ENCODE measurements at regions not wholly inside any gene's neighbourhood (a gene's known extent, or its start where the extent isn't known, plus 50 kb on each side); places are given as distances from the start of the nearest gene placed in this dataset.

DNA sequence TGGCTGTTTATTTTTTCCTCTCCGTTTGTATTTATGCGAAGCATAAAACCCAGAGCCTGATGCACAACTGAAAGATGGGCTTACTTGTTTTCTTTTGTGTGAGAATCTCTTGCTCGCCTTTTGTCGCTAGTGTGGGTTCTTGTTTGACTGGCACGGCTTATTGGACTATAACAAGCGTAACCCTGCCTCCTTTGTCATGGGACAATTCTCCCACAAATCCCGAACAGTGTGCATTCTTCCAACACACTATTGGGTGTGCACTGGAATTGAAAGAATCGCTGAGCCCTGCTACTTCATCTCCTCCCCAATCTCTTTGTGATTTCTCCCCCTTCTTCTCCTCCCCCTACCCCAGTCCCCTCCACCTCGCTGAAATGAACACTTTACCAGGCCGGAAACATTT lies 110.8 kb downstream of the ZIC5 start:
- DNase-seq (ENCODE audit: insufficient read length, low spot score) (no peak), FAIRE-seq (no peak)
- no peak for TF ChIP-seq POLR2A (IDR thresholded peaks at IDR 0.05; ENCODE audit: low read depth, low read length)

DNA sequence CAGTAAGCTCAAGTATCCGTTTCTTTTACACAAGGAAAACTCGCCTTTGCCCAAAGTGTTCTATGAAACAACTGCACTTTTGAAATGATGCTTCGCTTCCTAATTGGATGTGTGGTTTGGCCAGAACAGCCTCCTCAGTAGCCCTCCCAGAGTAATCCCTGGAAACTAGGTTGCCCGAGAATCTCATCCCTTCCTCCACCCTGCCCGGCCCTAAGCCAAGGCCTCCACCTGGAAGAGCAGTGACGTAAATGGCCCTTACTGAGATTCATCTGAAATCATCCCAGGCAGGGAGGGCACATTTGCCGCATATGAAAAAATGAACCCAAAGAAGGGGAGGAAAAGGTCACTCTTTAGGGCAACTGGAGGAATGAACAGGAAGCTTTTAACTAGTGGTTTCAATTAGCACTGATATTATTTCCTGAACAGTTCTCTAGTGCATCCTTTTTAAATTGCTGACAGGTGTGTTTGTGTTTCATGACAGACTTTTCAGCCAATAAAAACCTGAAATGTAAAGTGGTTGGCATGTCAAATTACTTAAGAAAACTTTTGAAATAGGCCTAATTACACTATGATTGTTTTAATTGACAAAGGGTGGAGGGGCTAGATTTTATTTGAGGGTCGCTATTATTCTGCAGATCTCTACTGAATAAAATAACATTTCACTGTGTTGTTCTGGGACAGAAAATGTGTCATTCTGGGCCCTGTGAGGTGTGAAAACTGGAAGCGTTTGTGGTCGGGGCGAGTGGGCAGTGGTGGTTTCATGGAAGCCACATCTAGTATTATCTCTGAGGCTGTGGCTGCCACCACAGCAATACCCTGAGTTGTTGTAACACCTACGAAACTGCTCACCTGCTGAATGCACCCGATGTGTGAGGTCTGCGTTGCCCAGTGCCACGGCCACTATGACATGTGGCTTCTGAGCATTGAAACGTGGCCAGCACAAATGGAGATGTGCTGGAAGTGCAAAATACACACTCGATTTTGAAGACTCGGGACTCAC lies 112.1 kb downstream of the ZIC5 start:
- DNase-seq (ENCODE audit: insufficient read length, low spot score) (no peak), FAIRE-seq (no peak)
- no peak for TF ChIP-seq POLR2A (IDR thresholded peaks at IDR 0.05; ENCODE audit: low read depth, low read length)

DNA sequence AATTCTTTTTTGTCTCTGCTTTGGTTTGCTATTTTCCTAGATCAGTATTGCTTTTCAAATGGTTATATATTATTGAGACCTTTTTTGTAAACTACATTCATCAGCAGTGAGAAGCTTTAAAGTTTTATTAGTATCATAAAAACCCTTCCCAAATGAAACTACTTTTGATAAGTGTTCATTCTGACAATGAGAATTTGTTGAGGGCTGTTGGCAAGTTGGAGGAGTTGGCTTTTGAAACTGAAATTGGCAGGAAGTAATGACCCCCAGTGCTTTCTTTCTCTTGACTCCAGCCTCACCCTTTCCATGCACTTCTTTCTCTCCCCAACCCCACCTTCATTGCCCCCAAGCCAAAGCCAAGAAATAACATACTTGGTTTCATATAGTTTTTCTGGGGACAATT lies 113.8 kb downstream of the ZIC5 start:
- FAIRE-seq (no peak), DNase-seq (ENCODE audit: insufficient read length, low spot score) (no peak)
- TF ChIP-seq POLR2A (IDR thresholded peaks at IDR 0.05; ENCODE audit: low read depth, low read length) = no peak

DNA sequence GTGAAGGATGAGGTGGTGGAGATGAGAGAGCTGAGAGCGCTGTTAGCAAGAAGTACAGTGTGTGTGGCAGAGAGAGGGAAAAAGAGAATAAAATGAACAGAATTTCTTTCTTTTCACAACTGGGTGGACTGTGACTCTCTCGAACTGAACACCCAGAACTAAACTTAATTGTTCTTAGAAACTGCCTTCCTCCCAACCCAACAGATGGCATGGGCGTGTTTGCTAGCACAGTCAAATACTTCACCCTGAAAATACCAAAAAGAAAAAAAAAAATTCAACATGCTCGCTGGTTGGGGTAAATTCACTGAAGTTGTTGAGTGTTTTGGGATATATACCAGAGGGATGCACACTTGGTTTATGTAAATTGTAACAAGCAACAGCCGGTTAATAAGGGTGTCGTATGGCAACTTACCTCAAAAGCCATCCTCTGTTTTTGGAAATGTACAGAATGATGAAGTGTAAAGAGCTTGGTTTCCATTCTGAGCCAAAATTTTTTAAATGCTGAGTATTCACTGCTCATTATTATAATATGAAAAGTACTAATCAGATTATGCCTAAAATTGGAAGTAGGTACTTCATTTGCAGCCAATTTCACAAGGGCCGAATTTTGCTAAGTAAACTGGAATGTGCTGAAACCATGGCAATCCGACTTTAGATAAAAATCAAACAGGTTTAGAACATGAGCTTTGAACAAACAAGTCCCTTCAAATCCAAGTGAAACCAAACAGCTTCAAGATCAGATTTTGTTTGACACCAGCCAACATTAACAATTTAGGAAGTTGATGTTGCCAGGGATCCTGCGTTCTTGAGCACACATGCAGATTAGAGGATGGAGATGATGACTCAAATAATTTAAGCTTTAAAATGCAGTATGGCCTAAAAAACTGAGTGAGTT lies 115.8 kb downstream of the ZIC5 start:
- DNase-seq (ENCODE audit: insufficient read length, low spot score) (no peak), FAIRE-seq (peak; percentile 62)
- TF ChIP-seq POLR2A (IDR thresholded peaks at IDR 0.05; ENCODE audit: low read depth, low read length) = no peak

DNA sequence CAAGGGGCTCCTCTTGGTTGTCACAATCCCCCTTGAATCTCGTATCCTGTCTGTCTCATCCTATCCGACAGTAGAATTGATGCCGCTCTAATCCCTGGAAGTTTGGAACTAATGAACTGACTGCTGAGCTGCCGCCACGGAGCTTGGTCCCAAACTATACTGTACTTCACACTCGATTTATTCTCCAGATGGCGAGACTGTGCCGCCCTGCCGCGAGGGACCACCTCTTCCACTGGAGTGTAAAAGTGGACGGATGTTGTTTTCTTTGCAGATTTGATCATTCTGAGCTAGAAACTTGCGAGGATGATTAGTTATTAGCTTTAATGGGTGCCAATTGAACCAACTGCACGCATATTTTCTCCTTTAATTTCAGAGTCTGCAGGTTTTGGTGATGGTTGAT lies 117.2 kb downstream of the ZIC5 start:
- no peak for FAIRE-seq
- TF ChIP-seq POLR2A (IDR thresholded peaks at IDR 0.05; ENCODE audit: low read depth, low read length) = no peak
- no peak for DNase-seq (ENCODE audit: insufficient read length, low spot score)

DNA sequence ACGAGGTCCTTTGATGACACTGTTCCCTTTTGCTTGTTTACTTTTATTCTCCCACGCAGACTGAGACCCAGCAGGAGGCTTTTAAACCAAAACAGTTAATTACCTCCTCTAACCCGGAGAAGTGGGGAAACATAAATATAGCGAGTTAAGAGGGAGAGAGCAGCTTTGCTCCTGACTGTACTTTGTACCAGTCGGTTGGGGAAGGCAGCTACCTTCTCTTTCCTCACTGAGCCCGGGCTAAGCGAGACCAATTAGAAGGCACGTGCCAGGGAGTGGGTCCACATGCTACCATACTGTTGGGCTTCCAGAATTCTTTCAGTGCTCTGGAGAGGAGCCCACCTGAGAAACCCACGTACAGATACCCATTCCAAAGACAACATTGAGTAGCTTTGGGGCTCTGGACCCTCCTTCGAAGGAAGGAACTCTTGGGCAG lies 124.2 kb downstream of the ZIC5 start:
- TF ChIP-seq POLR2A (IDR thresholded peaks at IDR 0.05; ENCODE audit: low read depth, low read length) = no peak
- no peak for FAIRE-seq
- DNase-seq (ENCODE audit: insufficient read length, low spot score) = no peak

DNA sequence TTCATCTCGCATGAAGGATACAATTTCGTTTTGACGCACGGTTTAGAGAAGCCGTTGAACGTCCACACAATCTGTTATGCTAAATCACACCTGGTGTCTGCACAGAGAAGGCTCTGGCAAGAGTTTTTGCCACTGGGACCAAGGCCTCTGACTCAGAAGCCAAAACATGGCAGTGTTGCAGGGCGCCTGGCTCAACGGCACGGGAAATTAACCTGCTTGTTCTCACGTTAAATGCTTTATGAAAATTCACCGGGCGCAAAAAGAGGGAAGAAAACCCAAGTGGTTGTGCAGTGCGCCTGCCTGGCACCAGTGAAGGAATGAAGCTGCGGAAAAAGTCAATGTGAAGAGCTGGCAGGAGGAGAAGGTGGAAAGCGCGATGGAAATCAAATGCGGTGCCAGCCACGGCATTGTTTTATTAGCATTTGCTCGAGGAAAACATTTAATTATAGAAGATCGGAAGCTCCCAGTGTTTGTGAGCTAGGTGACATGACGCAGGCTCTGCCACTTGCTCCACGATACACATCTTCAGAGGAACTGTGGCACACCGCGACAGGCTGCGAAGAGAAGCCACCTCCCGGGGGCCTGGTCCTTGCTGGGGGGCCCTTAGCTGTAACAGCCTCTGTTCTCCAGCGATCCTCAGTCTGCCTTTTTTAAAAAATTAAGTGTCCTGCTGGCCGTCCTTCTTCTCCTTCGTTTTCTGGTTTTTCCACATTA lies 126.2 kb downstream of the ZIC5 start:
- no peak for TF ChIP-seq POLR2A (IDR thresholded peaks at IDR 0.05; ENCODE audit: low read depth, low read length)
- DNase-seq (ENCODE audit: insufficient read length, low spot score) = no peak
- no peak for FAIRE-seq

DNA sequence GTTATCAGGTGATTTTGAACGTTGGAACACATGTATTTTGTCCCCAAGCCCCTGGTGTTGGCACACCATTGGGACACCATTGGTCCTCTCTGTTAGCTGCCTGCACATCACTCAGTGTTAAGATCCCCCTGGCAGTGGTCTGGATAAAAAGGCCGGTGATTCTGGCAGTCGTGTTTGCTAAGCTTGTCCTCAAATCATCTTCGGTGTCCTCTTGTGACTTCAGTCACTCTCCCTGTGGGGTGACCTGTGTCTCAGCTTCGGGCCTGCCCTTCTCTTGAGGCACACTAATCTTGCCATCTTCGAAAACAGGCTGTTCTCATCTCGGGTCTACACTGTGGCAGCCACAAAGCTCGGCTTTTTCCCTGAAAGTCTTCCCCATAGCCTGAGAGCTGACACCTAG lies 127.1 kb downstream of the ZIC5 start:
- FAIRE-seq (no peak), DNase-seq (ENCODE audit: insufficient read length, low spot score) (no peak)
- no peak for TF ChIP-seq POLR2A (IDR thresholded peaks at IDR 0.05; ENCODE audit: low read depth, low read length)

DNA sequence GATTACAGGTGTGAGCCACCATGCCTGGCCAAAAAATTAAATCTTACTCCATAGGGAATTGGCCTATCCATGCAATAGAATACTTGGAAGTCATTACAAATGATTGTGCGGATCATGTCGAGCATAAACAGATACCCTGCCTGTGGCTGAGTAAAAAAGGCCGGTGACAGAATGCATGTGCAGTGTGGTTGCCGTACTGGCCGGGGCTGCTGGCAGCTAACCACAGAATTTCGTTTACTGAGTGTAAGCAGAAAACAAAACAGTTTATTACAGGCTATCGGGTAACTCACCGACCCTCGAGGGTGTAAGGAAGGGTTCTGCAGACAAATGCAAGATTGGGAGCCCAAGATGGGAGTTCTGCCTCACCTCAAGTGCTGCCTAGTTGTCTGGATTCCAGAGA lies 127.7 kb downstream of the ZIC5 start:
- DNase-seq (ENCODE audit: insufficient read length, low spot score) (no peak), FAIRE-seq (no peak)
- no peak for TF ChIP-seq POLR2A (IDR thresholded peaks at IDR 0.05; ENCODE audit: low read depth, low read length)

DNA sequence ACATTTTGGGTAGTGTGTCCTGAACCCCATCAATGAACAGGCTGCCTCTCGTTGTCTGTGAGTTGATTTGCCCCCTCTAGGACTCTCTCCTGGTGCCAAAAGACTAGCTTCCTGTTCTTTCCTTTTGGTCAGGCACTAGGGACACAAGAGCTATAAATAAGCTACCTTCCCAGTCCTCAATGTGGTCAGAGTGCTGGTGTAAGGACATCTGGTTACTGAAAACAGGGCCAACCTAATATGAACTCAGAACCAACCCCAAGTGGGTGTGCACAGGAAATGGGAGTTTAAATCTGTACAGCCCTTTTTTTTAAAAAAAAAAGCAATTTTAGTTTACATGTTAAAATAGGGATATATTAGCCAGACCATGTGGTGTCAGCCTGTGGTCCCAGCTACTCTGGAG lies 129.2 kb downstream of the ZIC5 start:
- no peak for FAIRE-seq
- no peak for TF ChIP-seq POLR2A (IDR thresholded peaks at IDR 0.05; ENCODE audit: low read depth, low read length)
- no peak for DNase-seq (ENCODE audit: insufficient read length, low spot score)

- no peak for FAIRE-seq
- no peak for DNase-seq (ENCODE audit: insufficient read length, low spot score)
- no peak for TF ChIP-seq POLR2A (IDR thresholded peaks at IDR 0.05; ENCODE audit: low read depth, low read length)
Measured at GRCh38 chr13:99836291-99836690, 135.3 kb downstream of the ZIC5 start.

DNA sequence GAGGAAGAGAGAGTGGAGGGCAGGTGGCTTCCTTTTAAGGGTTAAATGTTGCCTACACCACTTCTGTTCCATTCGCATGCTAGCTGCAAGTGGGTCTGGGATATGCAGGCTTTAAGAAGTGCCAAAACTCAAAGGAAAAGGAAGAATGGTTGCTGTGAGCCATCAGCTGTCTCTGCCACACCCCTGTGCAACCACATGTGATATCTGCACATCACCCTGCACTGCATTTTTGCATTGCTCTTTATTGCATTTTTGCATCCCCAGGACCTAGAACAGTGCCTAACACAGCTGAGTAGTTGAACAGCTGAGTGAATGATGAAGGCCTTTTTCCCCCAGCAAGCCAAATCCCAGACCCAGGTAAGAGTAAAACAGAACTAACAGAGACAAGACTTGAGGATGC lies 136.1 kb downstream of the ZIC5 start:
- FAIRE-seq = no peak

GRCh38 chr13:99834246-99834645 lies 137.3 kb downstream of the ZIC5 start:
- FAIRE-seq (peak; percentile 48), DNase-seq (ENCODE audit: insufficient read length, low spot score) (peak; percentile 50)
- no peak for TF ChIP-seq POLR2A (IDR thresholded peaks at IDR 0.05; ENCODE audit: low read depth, low read length)

More for the DNA sequence above, 136.1 kb downstream of the ZIC5 start:
- no peak for DNase-seq (ENCODE audit: insufficient read length, low spot score)
- no peak for TF ChIP-seq POLR2A (IDR thresholded peaks at IDR 0.05; ENCODE audit: low read depth, low read length)

- TF ChIP-seq POLR2A (IDR thresholded peaks at IDR 0.05; ENCODE audit: low read depth, low read length) = no peak
- FAIRE-seq (no peak), DNase-seq (ENCODE audit: insufficient read length, low spot score) (no peak)
Measured at GRCh38 chr13:99832347-99832746, 139.2 kb downstream of the ZIC5 start.
